ENCODE measurements at regions not wholly inside any gene's neighbourhood (a gene's known extent, or its start where the extent isn't known, plus 50 kb on each side); places are given as distances from the start of the nearest gene placed in this dataset.

GRCh38 chr2:236980961-236981360 is 104.7 kb upstream of the COPS8 start:
- Histone ChIP-seq H3K27me3 (ENCODE audit: control insufficient read depth in 1 of 2, insufficient read depth in 2 of 2, low read length in 2 of 2) (no peaks in the 10 kb centered on the region), H3K4me1 (ENCODE audit: control insufficient read depth, insufficient read depth, low read length) (no peaks in the 10 kb centered on the region), H3K36me3 (ENCODE audit: control insufficient read depth in 2 of 2, insufficient read depth in 2 of 2, low read length in 2 of 2) (no peaks in the 10 kb centered on the region), H3K4me3 (ENCODE audit: low read length in 2 of 2) (no peak overlapping the region), H3K9ac (ENCODE audit: low read length in 2 of 2) (no peak overlapping the region), H3K9me3 (ENCODE audit: control insufficient read depth in 2 of 2, low read length in 2 of 2) (peaks cover 3 to 8% of the 10 kb centered on the region in 2 donors), H3K27ac (ENCODE audit: low read length) (no peak overlapping the region)

- Histone ChIP-seq H3K9ac (ENCODE audit: low read length in 2 of 2) (no peak overlapping the region), H3K27ac (ENCODE audit: low read length) (no peak overlapping the region), H3K9me3 (ENCODE audit: control insufficient read depth in 2 of 2, low read length in 2 of 2) (peaks cover 3 to 5% of the 10 kb centered on the region in 2 donors), H3K4me3 (ENCODE audit: low read length in 2 of 2) (no peak overlapping the region), H3K4me1 (ENCODE audit: control insufficient read depth, insufficient read depth, low read length) (no peaks in the 10 kb centered on the region), H3K36me3 (ENCODE audit: control insufficient read depth in 2 of 2, insufficient read depth in 2 of 2, low read length in 2 of 2) (no peaks in the 10 kb centered on the region), H3K27me3 (ENCODE audit: control insufficient read depth in 1 of 2, insufficient read depth in 2 of 2, low read length in 2 of 2) (no peaks in the 10 kb centered on the region)
Observed at GRCh38 chr2:236981701-236982485, 103.8 kb upstream of the COPS8 start.

GRCh38 chr2:236982693-236983455 is 102.8 kb upstream of the COPS8 start:
- Histone ChIP-seq H3K9me3 (ENCODE audit: control insufficient read depth in 2 of 2, low read length in 2 of 2) (peaks cover 3 to 5% of the 10 kb centered on the region in 2 donors), H3K36me3 (ENCODE audit: control insufficient read depth in 2 of 2, insufficient read depth in 2 of 2, low read length in 2 of 2) (no peaks in the 10 kb centered on the region), H3K9ac (ENCODE audit: low read length in 2 of 2) (no peak overlapping the region), H3K4me1 (ENCODE audit: control insufficient read depth, insufficient read depth, low read length) (peaks cover 2% of the 10 kb centered on the region), H3K27ac (ENCODE audit: low read length) (no peak overlapping the region), H3K4me3 (ENCODE audit: low read length in 2 of 2) (no peak overlapping the region), H3K27me3 (ENCODE audit: control insufficient read depth in 1 of 2, insufficient read depth in 2 of 2, low read length in 2 of 2) (no peaks in the 10 kb centered on the region)

- no peak overlapping the region for H3K27ac ChIP-seq (ENCODE audit: low read length)
- peaks cover 4% of the 10 kb centered on the region for H3K4me1 ChIP-seq (ENCODE audit: control insufficient read depth, insufficient read depth, low read length)
- no peaks in the 10 kb centered on the region for H3K36me3 ChIP-seq (ENCODE audit: control insufficient read depth in 2 of 2, insufficient read depth in 2 of 2, low read length in 2 of 2)
- H3K27me3 ChIP-seq (ENCODE audit: control insufficient read depth in 1 of 2, insufficient read depth in 2 of 2, low read length in 2 of 2), result peaks cover 0 to 2% of the 10 kb centered on the region in 2 donors
- no peak overlapping the region for H3K9ac ChIP-seq (ENCODE audit: low read length in 2 of 2)
- H3K9me3 ChIP-seq (ENCODE audit: control insufficient read depth in 2 of 2, low read length in 2 of 2), result peaks cover 3 to 5% of the 10 kb centered on the region in 2 donors
- no peak overlapping the region for H3K4me3 ChIP-seq (ENCODE audit: low read length in 2 of 2)
Observed at GRCh38 chr2:236984046-236984445, 101.6 kb upstream of the COPS8 start.

GRCh38 chr2:236985761-236986339 is 99.8 kb upstream of the COPS8 start:
- Histone ChIP-seq H3K27me3 (ENCODE audit: control insufficient read depth in 1 of 2, insufficient read depth in 2 of 2, low read length in 2 of 2) (peaks cover 0 to 2% of the 10 kb centered on the region in 2 donors), H3K27ac (ENCODE audit: low read length) (no peak overlapping the region), H3K9me3 (ENCODE audit: control insufficient read depth in 2 of 2, low read length in 2 of 2) (peaks cover 3 to 5% of the 10 kb centered on the region in 2 donors), H3K4me1 (ENCODE audit: control insufficient read depth, insufficient read depth, low read length) (peaks cover 6% of the 10 kb centered on the region), H3K36me3 (ENCODE audit: control insufficient read depth in 2 of 2, insufficient read depth in 2 of 2, low read length in 2 of 2) (no peaks in the 10 kb centered on the region), H3K9ac (ENCODE audit: low read length in 2 of 2) (no peak overlapping the region), H3K4me3 (ENCODE audit: low read length in 2 of 2) (no peak overlapping the region)

GRCh38 chr2:236986524-236987330 is 99.0 kb upstream of the COPS8 start:
- no peak overlapping the region for H3K27ac ChIP-seq (ENCODE audit: low read length)
- H3K4me3 ChIP-seq (ENCODE audit: low read length in 2 of 2), result no peak overlapping the region
- H3K36me3 ChIP-seq (ENCODE audit: control insufficient read depth in 2 of 2, insufficient read depth in 2 of 2, low read length in 2 of 2), result no peaks in the 10 kb centered on the region
- peaks cover 3 to 5% of the 10 kb centered on the region in 2 donors for H3K9me3 ChIP-seq (ENCODE audit: control insufficient read depth in 2 of 2, low read length in 2 of 2)
- peaks cover 6% of the 10 kb centered on the region for H3K4me1 ChIP-seq (ENCODE audit: control insufficient read depth, insufficient read depth, low read length)
- peaks cover 0 to 2% of the 10 kb centered on the region in 2 donors for H3K27me3 ChIP-seq (ENCODE audit: control insufficient read depth in 1 of 2, insufficient read depth in 2 of 2, low read length in 2 of 2)
- no peak overlapping the region for H3K9ac ChIP-seq (ENCODE audit: low read length in 2 of 2)

- H3K9me3 ChIP-seq (ENCODE audit: control insufficient read depth in 2 of 2, low read length in 2 of 2), result peaks cover 2 to 3% of the 10 kb centered on the region in 2 donors
- peak overlapping the region; percentile 24 for H3K27ac ChIP-seq (ENCODE audit: low read length)
- H3K27me3 ChIP-seq (ENCODE audit: control insufficient read depth in 1 of 2, insufficient read depth in 2 of 2, low read length in 2 of 2), result peaks cover 0 to 2% of the 10 kb centered on the region in 2 donors
- peaks cover 6% of the 10 kb centered on the region for H3K4me1 ChIP-seq (ENCODE audit: control insufficient read depth, insufficient read depth, low read length)
- no peak overlapping the region for H3K4me3 ChIP-seq (ENCODE audit: low read length in 2 of 2)
- no peak overlapping the region for H3K9ac ChIP-seq (ENCODE audit: low read length in 2 of 2)
- H3K36me3 ChIP-seq (ENCODE audit: control insufficient read depth in 2 of 2, insufficient read depth in 2 of 2, low read length in 2 of 2), result no peaks in the 10 kb centered on the region
Observed at GRCh38 chr2:236988216-236988615, 97.5 kb upstream of the COPS8 start.

GRCh38 chr2:236988690-236989624 is 96.7 kb upstream of the COPS8 start:
- Histone ChIP-seq H3K4me1 (ENCODE audit: control insufficient read depth, insufficient read depth, low read length) (peaks cover 6% of the 10 kb centered on the region), H3K27ac (ENCODE audit: low read length) (no peak overlapping the region), H3K36me3 (ENCODE audit: control insufficient read depth in 2 of 2, insufficient read depth in 2 of 2, low read length in 2 of 2) (no peaks in the 10 kb centered on the region), H3K9me3 (ENCODE audit: control insufficient read depth in 2 of 2, low read length in 2 of 2) (peaks cover 0 to 3% of the 10 kb centered on the region in 2 donors), H3K27me3 (ENCODE audit: control insufficient read depth in 1 of 2, insufficient read depth in 2 of 2, low read length in 2 of 2) (peaks cover 0 to 2% of the 10 kb centered on the region in 2 donors), H3K9ac (ENCODE audit: low read length in 2 of 2) (no peak overlapping the region), H3K4me3 (ENCODE audit: low read length in 2 of 2) (no peak overlapping the region)

- no peak overlapping the region for H3K9ac ChIP-seq (ENCODE audit: low read length in 2 of 2)
- peaks cover 6% of the 10 kb centered on the region for H3K4me1 ChIP-seq (ENCODE audit: control insufficient read depth, insufficient read depth, low read length)
- H3K27ac ChIP-seq (ENCODE audit: low read length), result no peak overlapping the region
- H3K9me3 ChIP-seq (ENCODE audit: control insufficient read depth in 2 of 2, low read length in 2 of 2), result peaks cover 0 to 3% of the 10 kb centered on the region in 2 donors
- peaks cover 2% of the 10 kb centered on the region in 2 donors for H3K27me3 ChIP-seq (ENCODE audit: control insufficient read depth in 1 of 2, insufficient read depth in 2 of 2, low read length in 2 of 2)
- H3K4me3 ChIP-seq (ENCODE audit: low read length in 2 of 2), result no peak overlapping the region
- H3K36me3 ChIP-seq (ENCODE audit: control insufficient read depth in 2 of 2, insufficient read depth in 2 of 2, low read length in 2 of 2), result no peaks in the 10 kb centered on the region
Observed at GRCh38 chr2:236990552-236990951, 95.1 kb upstream of the COPS8 start.

Measured in stomach smooth muscle (tissue), 2 donors.